Skeletal muscle satellite cell (primary cell): ENCODE measurements at regions not wholly inside any gene's neighbourhood (a gene's known extent, or its start where the extent isn't known, plus 50 kb on each side); places are given as distances from the start of the nearest gene placed in this dataset.

Source experiments
- H3K27me3 ChIP-seq: 2 replicates; pipeline ENCODE4 v1.7.0; 2013; ENCODE audit warnings: low read length; ENCODE audit not compliant: control insufficient read depth, insufficient read depth
- H3K36me3 ChIP-seq: 2 replicates; pipeline ENCODE4 v1.7.0; 2013; ENCODE audit warnings: mild to moderate bottlenecking, control low read depth, low read length; ENCODE audit not compliant: insufficient read depth
- H3K4me1 ChIP-seq: 2 replicates; pipeline ENCODE4 v1.7.0; 2013; ENCODE audit warnings: low read length; ENCODE audit not compliant: control insufficient read depth, insufficient read depth
- H3K4me2 ChIP-seq: 2 replicates; pipeline ENCODE4 v1.7.0; 2013; ENCODE audit warnings: mild to moderate bottlenecking, low read length
- H3K4me3 ChIP-seq: 2 replicates; pipeline ENCODE4 v1.7.0; 2013; ENCODE audit warnings: low read length
- H3K9ac ChIP-seq: 2 replicates; pipeline ENCODE4 v1.7.0; 2013; ENCODE audit warnings: mild to moderate bottlenecking, low read depth, low read length, moderate library complexity
- H3K9me3 ChIP-seq: replicated peaks from 2 replicates; pipeline ENCODE4 v1.7.0; 2013; ENCODE audit warnings: mild to moderate bottlenecking, control low read depth, low read length

- Histone ChIP-seq H3K4me3 (no peak overlapping the region), H3K27me3 (peaks cover 3% of the 10 kb centered on the region), H3K4me2 (no peak overlapping the region), H3K9ac (no peak overlapping the region), H3K36me3 (no peaks in the 10 kb centered on the region), H3K4me1 (no peaks in the 10 kb centered on the region), H3K9me3 (no peaks in the 10 kb centered on the region)
These were observed 210.6 kb upstream of the ADGRL2 start for GRCh38 chr1:81590171-81590570.

- no peaks in the 10 kb centered on the region for H3K4me1 ChIP-seq
- no peaks in the 10 kb centered on the region for H3K9me3 ChIP-seq
- peaks cover 3% of the 10 kb centered on the region for H3K27me3 ChIP-seq
- no peak overlapping the region for H3K4me2 ChIP-seq
- H3K9ac ChIP-seq, result no peak overlapping the region
- no peak overlapping the region for H3K4me3 ChIP-seq
- no peaks in the 10 kb centered on the region for H3K36me3 ChIP-seq
These were observed 212.6 kb upstream of the ADGRL2 start for GRCh38 chr1:81588149-81588548.

GRCh38 chr1:81587426-81587825 lies 213.3 kb upstream of the ADGRL2 start:
- Histone ChIP-seq H3K9ac (no peak overlapping the region), H3K4me2 (no peak overlapping the region), H3K27me3 (peaks cover 3% of the 10 kb centered on the region), H3K36me3 (no peaks in the 10 kb centered on the region), H3K4me1 (no peaks in the 10 kb centered on the region), H3K9me3 (no peaks in the 10 kb centered on the region), H3K4me3 (no peak overlapping the region)

GRCh38 chr1:81585371-81585770 lies 215.4 kb upstream of the ADGRL2 start:
- H3K27me3 ChIP-seq, result peaks cover 3% of the 10 kb centered on the region
- no peaks in the 10 kb centered on the region for H3K9me3 ChIP-seq
- no peak overlapping the region for H3K4me3 ChIP-seq
- H3K4me2 ChIP-seq, result no peak overlapping the region
- H3K36me3 ChIP-seq, result no peaks in the 10 kb centered on the region
- no peaks in the 10 kb centered on the region for H3K4me1 ChIP-seq
- H3K9ac ChIP-seq, result no peak overlapping the region

- H3K9ac ChIP-seq, result no peak overlapping the region
These were observed 216.3 kb upstream of the ADGRL2 start for GRCh38 chr1:81584398-81584797.

GRCh38 chr1:81583878-81584277 lies 216.9 kb upstream of the ADGRL2 start:
- Histone ChIP-seq H3K9me3 (no peaks in the 10 kb centered on the region), H3K4me1 (no peaks in the 10 kb centered on the region), H3K4me2 (no peak overlapping the region), H3K27me3 (peaks cover 3% of the 10 kb centered on the region), H3K36me3 (no peaks in the 10 kb centered on the region), H3K4me3 (no peak overlapping the region), H3K9ac (no peak overlapping the region)

More at GRCh38 chr1:81584398-81584797, 216.3 kb upstream of the ADGRL2 start:
- H3K4me3 ChIP-seq, result no peak overlapping the region
- no peaks in the 10 kb centered on the region for H3K9me3 ChIP-seq
- H3K36me3 ChIP-seq, result no peaks in the 10 kb centered on the region
- H3K27me3 ChIP-seq, result peaks cover 3% of the 10 kb centered on the region
- no peaks in the 10 kb centered on the region for H3K4me1 ChIP-seq
- no peak overlapping the region for H3K4me2 ChIP-seq

GRCh38 chr1:81582467-81582986 lies 218.2 kb upstream of the ADGRL2 start:
- no peak overlapping the region for H3K9ac ChIP-seq
- no peak overlapping the region for H3K4me2 ChIP-seq
- no peaks in the 10 kb centered on the region for H3K27me3 ChIP-seq
- no peaks in the 10 kb centered on the region for H3K4me1 ChIP-seq
- H3K4me3 ChIP-seq, result no peak overlapping the region
- H3K36me3 ChIP-seq, result no peaks in the 10 kb centered on the region
- H3K9me3 ChIP-seq, result no peaks in the 10 kb centered on the region

- Histone ChIP-seq H3K36me3 (no peaks in the 10 kb centered on the region), H3K4me3 (no peak overlapping the region), H3K4me1 (no peaks in the 10 kb centered on the region), H3K4me2 (no peak overlapping the region), H3K27me3 (no peaks in the 10 kb centered on the region), H3K9ac (no peak overlapping the region), H3K9me3 (no peaks in the 10 kb centered on the region)
These were observed 221.9 kb upstream of the ADGRL2 start for GRCh38 chr1:81578867-81579266.

GRCh38 chr1:81577004-81577697 lies 223.6 kb upstream of the ADGRL2 start:
- no peaks in the 10 kb centered on the region for H3K27me3 ChIP-seq
- H3K9ac ChIP-seq, result no peak overlapping the region
- no peak overlapping the region for H3K4me3 ChIP-seq
- H3K4me2 ChIP-seq, result no peak overlapping the region
- H3K36me3 ChIP-seq, result no peaks in the 10 kb centered on the region
- no peaks in the 10 kb centered on the region for H3K4me1 ChIP-seq
- no peaks in the 10 kb centered on the region for H3K9me3 ChIP-seq

- H3K4me1 ChIP-seq, result no peaks in the 10 kb centered on the region
- no peak overlapping the region for H3K4me2 ChIP-seq
- no peak overlapping the region for H3K4me3 ChIP-seq
- H3K36me3 ChIP-seq, result no peaks in the 10 kb centered on the region
- H3K27me3 ChIP-seq, result no peaks in the 10 kb centered on the region
- H3K9ac ChIP-seq, result no peak overlapping the region
- H3K9me3 ChIP-seq, result no peaks in the 10 kb centered on the region
These were observed 226.3 kb upstream of the ADGRL2 start for GRCh38 chr1:81574408-81574807.

GRCh38 chr1:81573458-81573857 lies 227.3 kb upstream of the ADGRL2 start:
- Histone ChIP-seq H3K4me2 (no peak overlapping the region), H3K9me3 (no peaks in the 10 kb centered on the region), H3K36me3 (no peaks in the 10 kb centered on the region), H3K4me1 (no peaks in the 10 kb centered on the region), H3K27me3 (no peaks in the 10 kb centered on the region), H3K4me3 (no peak overlapping the region), H3K9ac (no peak overlapping the region)

- no peaks in the 10 kb centered on the region for H3K4me1 ChIP-seq
- no peaks in the 10 kb centered on the region for H3K9me3 ChIP-seq
- H3K36me3 ChIP-seq, result no peaks in the 10 kb centered on the region
- H3K4me3 ChIP-seq, result no peak overlapping the region
- H3K4me2 ChIP-seq, result no peak overlapping the region
- no peak overlapping the region for H3K9ac ChIP-seq
- no peaks in the 10 kb centered on the region for H3K27me3 ChIP-seq
These were observed 228.8 kb upstream of the ADGRL2 start for GRCh38 chr1:81571946-81572345.
